ENCODE measurements at regions not wholly inside any gene's neighbourhood (a gene's known extent, or its start where the extent isn't known, plus 50 kb on each side); places are given as distances from the start of the nearest gene placed in this dataset.

GRCh38 chr7:33760834-33761233 lies 144.5 kb upstream of the BMPER start:
- no peaks in the 10 kb centered on the region for H3K27me3 ChIP-seq (ENCODE audit: control insufficient read depth in 1 of 2, insufficient read depth in 2 of 2, low read length in 2 of 2)
- 78 to 79% methylated on average over 3 of the region's 3 CpGs for WGBS, 2 donors
- no peaks in the 10 kb centered on the region for H3K4me1 ChIP-seq (ENCODE audit: control insufficient read depth in 2 of 2, insufficient read depth in 2 of 2, low read length in 1 of 2)
- no peak overlapping the region for H3K4me3 ChIP-seq (ENCODE audit: low read depth in 1 of 2, low read length in 2 of 2)
- H3K36me3 ChIP-seq (ENCODE audit: control insufficient read depth in 2 of 2, insufficient read depth in 2 of 2, low read length in 1 of 2) = no peaks in the 10 kb centered on the region
- no peaks in the 10 kb centered on the region for H3K9me3 ChIP-seq (ENCODE audit: control insufficient read depth in 2 of 2, insufficient read depth in 1 of 2, low read depth in 1 of 2, low read length in 1 of 2)
- H3K27ac ChIP-seq (ENCODE audit: low read depth in 2 of 2, low read length in 1 of 2) = no peak overlapping the region

GRCh38 chr7:33761449-33762080 lies 143.8 kb upstream of the BMPER start:
- Histone ChIP-seq H3K27ac (ENCODE audit: low read depth in 2 of 2, low read length in 1 of 2) (no peak overlapping the region), H3K9me3 (ENCODE audit: control insufficient read depth in 2 of 2, insufficient read depth in 1 of 2, low read depth in 1 of 2, low read length in 1 of 2) (no peaks in the 10 kb centered on the region), H3K36me3 (ENCODE audit: control insufficient read depth in 2 of 2, insufficient read depth in 2 of 2, low read length in 1 of 2) (no peaks in the 10 kb centered on the region), H3K4me3 (ENCODE audit: low read depth in 1 of 2, low read length in 2 of 2) (no peak overlapping the region), H3K27me3 (ENCODE audit: control insufficient read depth in 1 of 2, insufficient read depth in 2 of 2, low read length in 2 of 2) (no peaks in the 10 kb centered on the region), H3K4me1 (ENCODE audit: control insufficient read depth in 2 of 2, insufficient read depth in 2 of 2, low read length in 1 of 2) (no peaks in the 10 kb centered on the region)
- 84 to 90% methylated on average over 7 of the region's 7 CpGs for WGBS, 2 donors

GRCh38 chr7:33762151-33762910 lies 143.0 kb upstream of the BMPER start:
- H3K36me3 ChIP-seq (ENCODE audit: control insufficient read depth in 2 of 2, insufficient read depth in 2 of 2, low read length in 1 of 2) = no peaks in the 10 kb centered on the region
- H3K4me1 ChIP-seq (ENCODE audit: control insufficient read depth in 2 of 2, insufficient read depth in 2 of 2, low read length in 1 of 2) = no peaks in the 10 kb centered on the region
- no peaks in the 10 kb centered on the region for H3K9me3 ChIP-seq (ENCODE audit: control insufficient read depth in 2 of 2, insufficient read depth in 1 of 2, low read depth in 1 of 2, low read length in 1 of 2)
- no peak overlapping the region for H3K27ac ChIP-seq (ENCODE audit: low read depth in 2 of 2, low read length in 1 of 2)
- no peak overlapping the region for H3K4me3 ChIP-seq (ENCODE audit: low read depth in 1 of 2, low read length in 2 of 2)
- H3K27me3 ChIP-seq (ENCODE audit: control insufficient read depth in 1 of 2, insufficient read depth in 2 of 2, low read length in 2 of 2) = no peaks in the 10 kb centered on the region
- 86 to 88% methylated on average over 6 of the region's 6 CpGs for WGBS, 2 donors

GRCh38 chr7:33762911-33763306 lies 142.4 kb upstream of the BMPER start:
- Histone ChIP-seq H3K9me3 (ENCODE audit: control insufficient read depth in 2 of 2, insufficient read depth in 1 of 2, low read depth in 1 of 2, low read length in 1 of 2) (no peaks in the 10 kb centered on the region), H3K27me3 (ENCODE audit: control insufficient read depth in 1 of 2, insufficient read depth in 2 of 2, low read length in 2 of 2) (no peaks in the 10 kb centered on the region), H3K4me3 (ENCODE audit: low read depth in 1 of 2, low read length in 2 of 2) (no peak overlapping the region), H3K36me3 (ENCODE audit: control insufficient read depth in 2 of 2, insufficient read depth in 2 of 2, low read length in 1 of 2) (no peaks in the 10 kb centered on the region), H3K27ac (ENCODE audit: low read depth in 2 of 2, low read length in 1 of 2) (no peak overlapping the region), H3K4me1 (ENCODE audit: control insufficient read depth in 2 of 2, insufficient read depth in 2 of 2, low read length in 1 of 2) (no peaks in the 10 kb centered on the region)
- 90 to 94% methylated on average over 3 of the region's 3 CpGs for WGBS, 2 donors

GRCh38 chr7:33764752-33765451 lies 140.4 kb upstream of the BMPER start:
- H3K27ac ChIP-seq (ENCODE audit: low read depth in 2 of 2, low read length in 1 of 2) = no peak overlapping the region
- no peaks in the 10 kb centered on the region for H3K36me3 ChIP-seq (ENCODE audit: control insufficient read depth in 2 of 2, insufficient read depth in 2 of 2, low read length in 1 of 2)
- no peak overlapping the region for H3K4me3 ChIP-seq (ENCODE audit: low read depth in 1 of 2, low read length in 2 of 2)
- WGBS, 2 donors = 50 to 55% methylated on average over 7 of the region's 7 CpGs
- H3K27me3 ChIP-seq (ENCODE audit: control insufficient read depth in 1 of 2, insufficient read depth in 2 of 2, low read length in 2 of 2) = no peaks in the 10 kb centered on the region
- no peaks in the 10 kb centered on the region for H3K9me3 ChIP-seq (ENCODE audit: control insufficient read depth in 2 of 2, insufficient read depth in 1 of 2, low read depth in 1 of 2, low read length in 1 of 2)
- H3K4me1 ChIP-seq (ENCODE audit: control insufficient read depth in 2 of 2, insufficient read depth in 2 of 2, low read length in 1 of 2) = no peaks in the 10 kb centered on the region

DNA sequence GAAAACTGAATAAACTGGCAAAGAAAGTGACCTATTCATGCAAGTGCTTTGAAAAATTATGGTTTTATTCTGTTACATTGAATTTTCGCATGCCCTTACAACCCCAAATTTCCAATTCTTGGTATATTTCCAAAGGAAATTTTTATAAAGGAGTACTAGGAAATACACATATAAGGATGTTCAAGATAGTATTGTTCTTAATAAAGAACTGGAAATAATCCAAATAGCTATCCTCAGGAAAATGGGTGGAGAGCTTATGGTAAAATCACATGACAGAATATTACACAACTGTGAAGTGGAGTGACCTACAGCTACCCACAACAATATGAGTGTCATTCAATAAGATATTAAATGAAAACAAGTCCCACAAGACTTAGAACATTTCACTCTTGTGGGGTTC lies 138.9 kb upstream of the BMPER start:
- 57 to 79% methylated on average over 1 of the region's 1 CpG for WGBS, 2 donors
- Histone ChIP-seq H3K4me1 (ENCODE audit: control insufficient read depth in 2 of 2, insufficient read depth in 2 of 2, low read length in 1 of 2) (no peaks in the 10 kb centered on the region), H3K36me3 (ENCODE audit: control insufficient read depth in 2 of 2, insufficient read depth in 2 of 2, low read length in 1 of 2) (no peaks in the 10 kb centered on the region), H3K27me3 (ENCODE audit: control insufficient read depth in 1 of 2, insufficient read depth in 2 of 2, low read length in 2 of 2) (no peaks in the 10 kb centered on the region), H3K9me3 (ENCODE audit: control insufficient read depth in 2 of 2, insufficient read depth in 1 of 2, low read depth in 1 of 2, low read length in 1 of 2) (no peaks in the 10 kb centered on the region), H3K27ac (ENCODE audit: low read depth in 2 of 2, low read length in 1 of 2) (no peak overlapping the region), H3K4me3 (ENCODE audit: low read depth in 1 of 2, low read length in 2 of 2) (no peak overlapping the region)

DNA sequence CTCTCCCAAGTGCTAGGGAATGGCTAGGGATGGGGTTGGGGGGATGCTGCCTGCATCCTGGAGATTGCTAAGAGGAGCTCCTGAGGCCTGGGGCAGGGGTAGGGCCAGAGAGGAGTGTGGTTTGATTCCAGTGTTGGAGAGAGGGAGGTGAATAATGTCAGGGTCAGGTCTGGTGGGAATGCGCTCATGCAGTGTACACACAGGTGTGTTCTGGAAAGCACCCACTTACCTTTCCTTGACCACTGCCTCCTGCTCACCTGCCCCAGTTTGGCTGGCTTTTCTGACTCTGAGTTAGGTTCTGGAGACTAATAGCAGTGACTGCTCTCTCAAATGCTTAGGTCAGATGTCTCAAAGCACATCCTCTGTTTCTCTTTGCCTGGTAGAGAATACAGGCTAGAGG lies 135.4 kb upstream of the BMPER start:
- 100% methylated on average over 1 of the region's 1 CpG for WGBS, 2 donors
- peaks cover 0 to 2% of the 10 kb centered on the region in 2 donors for H3K4me1 ChIP-seq (ENCODE audit: control insufficient read depth in 2 of 2, insufficient read depth in 2 of 2, low read length in 1 of 2)
- no peak overlapping the region for H3K27ac ChIP-seq (ENCODE audit: low read depth in 2 of 2, low read length in 1 of 2)
- no peaks in the 10 kb centered on the region for H3K9me3 ChIP-seq (ENCODE audit: control insufficient read depth in 2 of 2, insufficient read depth in 1 of 2, low read depth in 1 of 2, low read length in 1 of 2)
- H3K4me3 ChIP-seq (ENCODE audit: low read depth in 1 of 2, low read length in 2 of 2) = no peak overlapping the region
- no peaks in the 10 kb centered on the region for H3K27me3 ChIP-seq (ENCODE audit: control insufficient read depth in 1 of 2, insufficient read depth in 2 of 2, low read length in 2 of 2)
- H3K36me3 ChIP-seq (ENCODE audit: control insufficient read depth in 2 of 2, insufficient read depth in 2 of 2, low read length in 1 of 2) = no peaks in the 10 kb centered on the region

DNA sequence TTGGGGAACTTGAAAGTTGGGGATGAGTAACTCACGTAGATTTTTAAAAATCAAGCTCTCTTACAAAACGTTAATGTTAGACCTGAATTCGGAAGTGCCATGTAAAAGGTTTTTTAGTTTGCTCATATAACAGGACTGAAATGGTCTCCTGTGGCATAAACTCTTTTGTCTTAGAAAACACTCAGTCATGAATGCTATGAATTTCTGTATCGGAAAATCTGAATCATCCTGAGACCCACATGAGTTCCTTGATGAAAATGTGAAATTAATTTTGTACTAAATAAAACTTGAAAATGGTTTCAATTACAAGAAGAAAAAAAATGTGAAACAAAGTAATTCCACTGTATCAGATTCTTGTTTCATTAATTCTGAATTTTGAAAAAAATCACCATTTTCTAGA lies 134.8 kb upstream of the BMPER start:
- Histone ChIP-seq H3K27ac (ENCODE audit: low read depth in 2 of 2, low read length in 1 of 2) (no peak overlapping the region), H3K36me3 (ENCODE audit: control insufficient read depth in 2 of 2, insufficient read depth in 2 of 2, low read length in 1 of 2) (no peaks in the 10 kb centered on the region), H3K4me3 (ENCODE audit: low read depth in 1 of 2, low read length in 2 of 2) (no peak overlapping the region), H3K4me1 (ENCODE audit: control insufficient read depth in 2 of 2, insufficient read depth in 2 of 2, low read length in 1 of 2) (peaks cover 0 to 2% of the 10 kb centered on the region in 2 donors), H3K27me3 (ENCODE audit: control insufficient read depth in 1 of 2, insufficient read depth in 2 of 2, low read length in 2 of 2) (no peaks in the 10 kb centered on the region), H3K9me3 (ENCODE audit: control insufficient read depth in 2 of 2, insufficient read depth in 1 of 2, low read depth in 1 of 2, low read length in 1 of 2) (no peaks in the 10 kb centered on the region)
- WGBS, 2 donors = 88 to 90% methylated on average over 4 of the region's 4 CpGs

- H3K4me3 ChIP-seq (ENCODE audit: low read depth in 1 of 2, low read length in 2 of 2) = no peak overlapping the region
- H3K9me3 ChIP-seq (ENCODE audit: control insufficient read depth in 2 of 2, insufficient read depth in 1 of 2, low read depth in 1 of 2, low read length in 1 of 2) = no peaks in the 10 kb centered on the region
- 62 to 92% methylated on average over 3 of the region's 3 CpGs for WGBS, 2 donors
- no peaks in the 10 kb centered on the region for H3K27me3 ChIP-seq (ENCODE audit: control insufficient read depth in 1 of 2, insufficient read depth in 2 of 2, low read length in 2 of 2)
- H3K27ac ChIP-seq (ENCODE audit: low read depth in 2 of 2, low read length in 1 of 2) = no peak overlapping the region
- H3K4me1 ChIP-seq (ENCODE audit: control insufficient read depth in 2 of 2, insufficient read depth in 2 of 2, low read length in 1 of 2) = peaks cover 0 to 2% of the 10 kb centered on the region in 2 donors
- no peaks in the 10 kb centered on the region for H3K36me3 ChIP-seq (ENCODE audit: control insufficient read depth in 2 of 2, insufficient read depth in 2 of 2, low read length in 1 of 2)
Measured at GRCh38 chr7:33771422-33771821, 133.9 kb upstream of the BMPER start.
